WTC11 (cell line): ENCODE measurements at regions not wholly inside any gene's neighbourhood (a gene's known extent, or its start where the extent isn't known, plus 50 kb on each side); places are given as distances from the start of the nearest gene placed in this dataset.

Source experiments
- ATAC-seq: fragments of 200-7000 bp; cut with Tn5 transposase; 2 replicates; pipeline ENCODE4 v1.10.0; 2021; ENCODE audit warnings: mild to moderate bottlenecking, moderate library complexity
- CTCF ChIA-PET: fragments of 300-600 bp; sonication (Branson Sonifier 250); formaldehyde crosslinking; loops from one replicate; lab custom pipeline; 2021; ENCODE audit warnings: antibody characterized with exemption; lab: Charles Lee
- POLR2A ChIA-PET: fragments of 350-600 bp; sonication (Branson Sonifier 250); formaldehyde crosslinking; loops from one replicate; lab custom pipeline; 2021; ENCODE audit warnings: antibody characterized with exemption; lab: Charles Lee
- DNase-seq: peaks from one replicate; pipeline ENCODE4 v3.0.0; 2021; ENCODE audit warnings: low spot score
- H3K27ac Mint-ChIP-seq: 2 replicates; pipeline ENCODE4 v1.8.0; 2021; ENCODE audit warnings: mixed read lengths
- H3K27me3 Mint-ChIP-seq: 2 replicates; pipeline ENCODE4 v1.8.0; 2021; ENCODE audit warnings: low read depth, mild to moderate bottlenecking, moderate library complexity, mixed read lengths
- H3K36me3 Mint-ChIP-seq: 2 replicates; pipeline ENCODE4 v1.8.0; 2021; ENCODE audit warnings: mixed read lengths
- H3K4me1 Mint-ChIP-seq: 2 replicates; pipeline ENCODE4 v1.8.0; 2022; ENCODE audit warnings: mixed read lengths
- H3K4me3 Mint-ChIP-seq: 2 replicates; pipeline ENCODE4 v1.8.0; 2021; ENCODE audit warnings: mild to moderate bottlenecking, moderate library complexity, mixed read lengths
- H3K9me3 Mint-ChIP-seq: 2 replicates; pipeline ENCODE4 v1.8.0; 2021; ENCODE audit warnings: mixed read lengths
- ARID4B ChIP-seq: sonication (generic); formaldehyde crosslinking; IDR thresholded peaks from 2 replicates; pipeline ENCODE4 v1.8.0; 2023; ENCODE audit warnings: missing genetic modification reagents, mild to moderate bottlenecking, borderline replicate concordance
- ATF1 ChIP-seq: sonication (generic); formaldehyde crosslinking; IDR thresholded peaks from 2 replicates; pipeline ENCODE4 v1.8.1; 2023; ENCODE audit warnings: mild to moderate bottlenecking, moderate library complexity, missing genetic modification reagents
- MXD4 ChIP-seq: fragments of 250-450 bp; sonication (Bioruptor Pico); IDR thresholded peaks from 2 replicates; pipeline ENCODE4 v1.8.0; 2021; ENCODE audit warnings: mild to moderate bottlenecking, moderate library complexity, borderline replicate concordance
- NFE2L1 ChIP-seq: sonication (generic); formaldehyde crosslinking; IDR thresholded peaks from 2 replicates; pipeline ENCODE4 v1.8.1; 2023; ENCODE audit warnings: missing genetic modification reagents
- OVOL2 ChIP-seq: fragments of 250-450 bp; sonication (Bioruptor Pico); IDR thresholded peaks from 2 replicates; pipeline ENCODE4 v1.9.0; 2021; ENCODE audit warnings: mild to moderate bottlenecking, borderline replicate concordance
- TP53 ChIP-seq: sonication (generic); formaldehyde crosslinking; IDR thresholded peaks from 2 replicates; pipeline ENCODE4 v1.8.1; 2023; ENCODE audit warnings: mild to moderate bottlenecking, missing genetic modification reagents
- ZBTB21 ChIP-seq: sonication (generic); formaldehyde crosslinking; IDR thresholded peaks from 2 replicates; pipeline ENCODE4 v1.8.1; 2023; ENCODE audit warnings: mild to moderate bottlenecking, missing genetic modification reagents, borderline replicate concordance
- ZNF121 ChIP-seq: sonication (generic); formaldehyde crosslinking; IDR thresholded peaks from 2 replicates; pipeline ENCODE4 v1.8.0; 2023; ENCODE audit warnings: missing genetic modification reagents
- ZNF138 ChIP-seq: sonication (generic); formaldehyde crosslinking; conservative IDR thresholded peaks from 2 replicates; pipeline ENCODE4 v1.8.1; 2022; ENCODE audit warnings: mild to moderate bottlenecking, moderate library complexity, missing genetic modification reagents
- ZNF232 ChIP-seq: sonication (generic); formaldehyde crosslinking; IDR thresholded peaks from 2 replicates; pipeline ENCODE4 v1.8.0; 2022; ENCODE audit warnings: mild to moderate bottlenecking, missing genetic modification reagents
- ZNF281 ChIP-seq: sonication (generic); formaldehyde crosslinking; IDR thresholded peaks from 2 replicates; pipeline ENCODE4 v1.8.0; 2023; ENCODE audit warnings: mild to moderate bottlenecking, missing genetic modification reagents
- ZNF425 ChIP-seq: fragments of 250-450 bp; sonication (Bioruptor Pico); conservative IDR thresholded peaks from 2 replicates; pipeline ENCODE4 v1.9.0; 2021; ENCODE audit warnings: mild to moderate bottlenecking
- ZNF512 ChIP-seq: sonication (generic); formaldehyde crosslinking; IDR thresholded peaks from 2 replicates; pipeline ENCODE4 v1.8.1; 2022; ENCODE audit warnings: missing genetic modification reagents, borderline replicate concordance
- ZNF532 ChIP-seq: fragments of 250-450 bp; sonication (Bioruptor Pico); IDR thresholded peaks from 2 replicates; pipeline ENCODE4 v1.9.0; 2021; ENCODE audit warnings: mild to moderate bottlenecking, borderline replicate concordance
- TF ChIP-seq, protein P1 (sequence below): fragments of 250-450 bp; sonication (Bioruptor Pico); IDR thresholded peaks from 2 replicates; pipeline ENCODE4 v1.8.0; 2021; ENCODE audit warnings: mild to moderate bottlenecking
- TF ChIP-seq, protein P2 (sequence below): sonication (generic); formaldehyde crosslinking; IDR thresholded peaks from 2 replicates; pipeline ENCODE4 v1.8.0; 2022; ENCODE audit warnings: mild to moderate bottlenecking, missing genetic modification reagents
- TF ChIP-seq, protein P3 (sequence below): sonication (generic); formaldehyde crosslinking; IDR thresholded peaks from 2 replicates; pipeline ENCODE4 v1.8.0; 2023; ENCODE audit warnings: missing genetic modification reagents

DNA sequence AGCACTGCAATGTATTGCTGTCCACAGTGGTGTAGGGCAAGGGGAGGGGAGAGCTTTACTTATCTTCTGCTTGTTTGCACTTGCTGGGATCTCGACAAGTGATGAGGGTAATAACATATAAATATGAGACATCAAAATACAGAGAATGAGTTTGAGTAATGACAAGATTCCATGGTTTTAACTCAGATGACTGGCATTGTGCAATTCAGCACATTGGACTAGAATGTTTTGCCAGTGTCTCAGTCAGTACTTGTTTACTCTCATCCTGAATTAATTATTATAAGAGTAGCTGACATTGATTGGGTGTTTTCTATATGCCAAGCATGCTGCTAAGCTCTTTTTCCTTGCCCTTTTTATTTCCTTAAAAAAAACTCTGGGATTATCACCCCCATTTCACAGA is 306.7 kb upstream of the MMADHC start (continued):
- TF ChIP-seq MXD4 (CRISPR knock-in tag) = no peak
- TF ChIP-seq ATF1 (CRISPR knock-in tag) = no peak
- TF ChIP-seq ZNF281 = no peak
- TF ChIP-seq ZBTB21 = no peak
- no peak for TF ChIP-seq ZNF138 (CRISPR knock-in tag)
- TF ChIP-seq TP53 (CRISPR knock-in tag) = no peak
- TF ChIP-seq, all 79 proteins: peak for 0

- no peaks in the 10 kb centered on the region for H3K27me3 Mint-ChIP-seq
- H3K36me3 Mint-ChIP-seq = no peaks in the 10 kb centered on the region
- H3K4me3 Mint-ChIP-seq = no peak overlapping the region
- H3K9me3 Mint-ChIP-seq = no peaks in the 10 kb centered on the region
- DNase-seq = no peak
- H3K27ac Mint-ChIP-seq = no peak overlapping the region
- ChIA-PET CTCF (no interaction called here), POLR2A (no interaction called here)
- H3K4me1 Mint-ChIP-seq = no peaks in the 10 kb centered on the region
- no peak for ATAC-seq
- no peak for TF ChIP-seq ZNF121 (CRISPR knock-in tag)
- TF ChIP-seq, protein P1, sequence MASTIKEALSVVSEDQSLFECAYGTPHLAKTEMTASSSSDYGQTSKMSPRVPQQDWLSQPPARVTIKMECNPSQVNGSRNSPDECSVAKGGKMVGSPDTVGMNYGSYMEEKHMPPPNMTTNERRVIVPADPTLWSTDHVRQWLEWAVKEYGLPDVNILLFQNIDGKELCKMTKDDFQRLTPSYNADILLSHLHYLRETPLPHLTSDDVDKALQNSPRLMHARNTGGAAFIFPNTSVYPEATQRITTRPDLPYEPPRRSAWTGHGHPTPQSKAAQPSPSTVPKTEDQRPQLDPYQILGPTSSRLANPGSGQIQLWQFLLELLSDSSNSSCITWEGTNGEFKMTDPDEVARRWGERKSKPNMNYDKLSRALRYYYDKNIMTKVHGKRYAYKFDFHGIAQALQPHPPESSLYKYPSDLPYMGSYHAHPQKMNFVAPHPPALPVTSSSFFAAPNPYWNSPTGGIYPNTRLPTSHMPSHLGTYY = no peak
- TF ChIP-seq NFE2L1 (CRISPR knock-in tag) = no peak
- no peak for TF ChIP-seq OVOL2
- TF ChIP-seq, protein P2, sequence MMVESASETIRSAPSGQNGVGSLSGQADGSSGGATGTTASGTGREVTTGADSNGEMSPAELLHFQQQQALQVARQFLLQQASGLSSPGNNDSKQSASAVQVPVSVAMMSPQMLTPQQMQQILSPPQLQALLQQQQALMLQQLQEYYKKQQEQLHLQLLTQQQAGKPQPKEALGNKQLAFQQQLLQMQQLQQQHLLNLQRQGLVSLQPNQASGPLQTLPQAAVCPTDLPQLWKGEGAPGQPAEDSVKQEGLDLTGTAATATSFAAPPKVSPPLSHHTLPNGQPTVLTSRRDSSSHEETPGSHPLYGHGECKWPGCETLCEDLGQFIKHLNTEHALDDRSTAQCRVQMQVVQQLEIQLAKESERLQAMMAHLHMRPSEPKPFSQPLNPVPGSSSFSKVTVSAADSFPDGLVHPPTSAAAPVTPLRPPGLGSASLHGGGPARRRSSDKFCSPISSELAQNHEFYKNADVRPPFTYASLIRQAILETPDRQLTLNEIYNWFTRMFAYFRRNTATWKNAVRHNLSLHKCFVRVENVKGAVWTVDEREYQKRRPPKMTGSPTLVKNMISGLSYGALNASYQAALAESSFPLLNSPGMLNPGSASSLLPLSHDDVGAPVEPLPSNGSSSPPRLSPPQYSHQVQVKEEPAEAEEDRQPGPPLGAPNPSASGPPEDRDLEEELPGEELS (CRISPR knock-in tag) = no peak
- no peak for TF ChIP-seq ZNF532 (CRISPR knock-in tag)
- TF ChIP-seq ZNF512 = no peak
- TF ChIP-seq, protein P3, sequence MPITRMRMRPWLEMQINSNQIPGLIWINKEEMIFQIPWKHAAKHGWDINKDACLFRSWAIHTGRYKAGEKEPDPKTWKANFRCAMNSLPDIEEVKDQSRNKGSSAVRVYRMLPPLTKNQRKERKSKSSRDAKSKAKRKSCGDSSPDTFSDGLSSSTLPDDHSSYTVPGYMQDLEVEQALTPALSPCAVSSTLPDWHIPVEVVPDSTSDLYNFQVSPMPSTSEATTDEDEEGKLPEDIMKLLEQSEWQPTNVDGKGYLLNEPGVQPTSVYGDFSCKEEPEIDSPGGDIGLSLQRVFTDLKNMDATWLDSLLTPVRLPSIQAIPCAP (CRISPR knock-in tag) = no peak
- TF ChIP-seq ARID4B (CRISPR knock-in tag) = no peak
- TF ChIP-seq ZNF232 (CRISPR knock-in tag) = no peak
- TF ChIP-seq ZNF425 = no peak
Measured at GRCh38 chr2:149892563-149892962, 305.0 kb upstream of the MMADHC start.
